GM10266 (cell line): ENCODE measurements at regions not wholly inside any gene's neighbourhood (a gene's known extent, or its start where the extent isn't known, plus 50 kb on each side); places are given as distances from the start of the nearest gene placed in this dataset.

ENCODE experiments used
- DNase-seq: peaks from one replicate; pipeline ENCODE4 v3.0.0; 2012; ENCODE audit errors: extremely low spot score
- TF ChIP-seq, protein P1 (sequence below): IDR thresholded peaks from 2 replicates; pipeline ENCODE4 v1.5.1; 2012; ENCODE audit warnings: mild to moderate bottlenecking, low read depth; ENCODE audit not compliant: control insufficient read depth, insufficient read depth; ENCODE audit errors: missing control alignments

DNA sequence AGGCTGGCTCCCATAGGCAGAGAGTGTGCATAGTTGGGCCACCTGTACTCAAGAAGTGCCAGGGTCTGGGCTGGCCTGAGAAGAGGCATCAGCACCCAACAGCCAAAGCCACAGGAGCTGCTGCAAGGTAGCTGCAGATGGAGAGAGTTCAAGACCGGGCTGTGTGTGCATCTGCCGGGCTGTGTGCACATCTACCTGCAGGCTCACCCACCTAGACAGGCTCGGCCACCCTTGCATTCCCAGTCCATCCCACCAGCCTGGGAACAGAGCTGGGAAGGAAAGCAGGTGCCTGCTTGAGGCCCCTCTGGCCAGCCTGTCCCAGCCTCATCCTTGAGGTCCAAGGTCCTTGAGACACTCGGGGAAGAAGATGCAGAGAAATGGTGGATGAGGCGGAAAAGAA is 194.4 kb upstream of the AJAP1 start:
- TF ChIP-seq, protein P1, sequence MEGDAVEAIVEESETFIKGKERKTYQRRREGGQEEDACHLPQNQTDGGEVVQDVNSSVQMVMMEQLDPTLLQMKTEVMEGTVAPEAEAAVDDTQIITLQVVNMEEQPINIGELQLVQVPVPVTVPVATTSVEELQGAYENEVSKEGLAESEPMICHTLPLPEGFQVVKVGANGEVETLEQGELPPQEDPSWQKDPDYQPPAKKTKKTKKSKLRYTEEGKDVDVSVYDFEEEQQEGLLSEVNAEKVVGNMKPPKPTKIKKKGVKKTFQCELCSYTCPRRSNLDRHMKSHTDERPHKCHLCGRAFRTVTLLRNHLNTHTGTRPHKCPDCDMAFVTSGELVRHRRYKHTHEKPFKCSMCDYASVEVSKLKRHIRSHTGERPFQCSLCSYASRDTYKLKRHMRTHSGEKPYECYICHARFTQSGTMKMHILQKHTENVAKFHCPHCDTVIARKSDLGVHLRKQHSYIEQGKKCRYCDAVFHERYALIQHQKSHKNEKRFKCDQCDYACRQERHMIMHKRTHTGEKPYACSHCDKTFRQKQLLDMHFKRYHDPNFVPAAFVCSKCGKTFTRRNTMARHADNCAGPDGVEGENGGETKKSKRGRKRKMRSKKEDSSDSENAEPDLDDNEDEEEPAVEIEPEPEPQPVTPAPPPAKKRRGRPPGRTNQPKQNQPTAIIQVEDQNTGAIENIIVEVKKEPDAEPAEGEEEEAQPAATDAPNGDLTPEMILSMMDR, result no peak
- DNase-seq, result no peak

DNA sequence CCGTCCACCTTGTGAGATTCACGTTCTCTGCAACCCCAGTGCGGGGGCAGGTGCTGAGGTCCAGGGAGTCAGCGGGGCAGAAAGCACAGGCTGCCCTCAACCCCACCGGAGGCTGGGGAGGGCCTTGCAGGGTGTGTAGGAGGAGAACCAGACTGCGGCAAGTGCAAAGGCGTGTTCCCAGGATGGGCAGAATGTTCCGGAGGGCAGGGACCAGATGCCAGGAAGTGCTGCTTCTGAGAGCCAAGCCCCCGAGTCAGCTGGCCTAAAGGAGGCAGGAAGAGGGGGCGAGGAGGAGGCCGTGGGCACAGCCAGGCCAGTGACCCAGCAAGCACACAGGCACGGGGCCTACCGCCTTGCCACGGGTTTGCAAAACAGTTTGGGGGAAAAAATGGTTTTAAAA is 193.8 kb upstream of the AJAP1 start:
- TF ChIP-seq, protein P1, result no peak
- no peak for DNase-seq

DNA sequence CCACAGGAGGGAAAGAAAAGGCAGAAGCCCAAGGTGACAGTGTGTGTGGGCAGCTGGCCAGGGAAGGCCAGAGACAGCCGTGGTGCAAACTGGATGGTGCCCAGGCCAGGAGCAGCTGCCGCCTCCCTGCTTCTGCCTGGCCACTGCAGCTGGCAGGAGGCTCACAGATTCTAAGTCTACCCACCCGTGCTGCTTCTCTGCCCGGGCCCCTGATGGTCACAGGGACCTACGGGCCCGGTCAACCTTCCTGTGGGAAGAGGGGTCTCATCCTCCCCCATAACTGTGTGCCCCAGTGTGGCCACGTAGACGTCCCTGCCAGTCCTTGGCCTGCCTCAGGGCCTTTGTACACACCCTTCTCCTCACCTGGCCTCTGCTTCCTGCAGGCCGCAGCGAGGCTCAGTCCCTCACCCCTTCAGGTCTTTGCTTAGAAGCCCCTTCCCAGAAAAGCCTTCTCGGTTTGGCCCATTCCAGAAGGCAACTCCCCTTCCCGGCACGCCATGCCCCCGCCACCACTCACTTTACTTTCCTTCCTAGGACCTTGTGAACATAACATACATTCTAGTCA is 192.6 kb upstream of the AJAP1 start:
- TF ChIP-seq, protein P1, result no peak

DNA sequence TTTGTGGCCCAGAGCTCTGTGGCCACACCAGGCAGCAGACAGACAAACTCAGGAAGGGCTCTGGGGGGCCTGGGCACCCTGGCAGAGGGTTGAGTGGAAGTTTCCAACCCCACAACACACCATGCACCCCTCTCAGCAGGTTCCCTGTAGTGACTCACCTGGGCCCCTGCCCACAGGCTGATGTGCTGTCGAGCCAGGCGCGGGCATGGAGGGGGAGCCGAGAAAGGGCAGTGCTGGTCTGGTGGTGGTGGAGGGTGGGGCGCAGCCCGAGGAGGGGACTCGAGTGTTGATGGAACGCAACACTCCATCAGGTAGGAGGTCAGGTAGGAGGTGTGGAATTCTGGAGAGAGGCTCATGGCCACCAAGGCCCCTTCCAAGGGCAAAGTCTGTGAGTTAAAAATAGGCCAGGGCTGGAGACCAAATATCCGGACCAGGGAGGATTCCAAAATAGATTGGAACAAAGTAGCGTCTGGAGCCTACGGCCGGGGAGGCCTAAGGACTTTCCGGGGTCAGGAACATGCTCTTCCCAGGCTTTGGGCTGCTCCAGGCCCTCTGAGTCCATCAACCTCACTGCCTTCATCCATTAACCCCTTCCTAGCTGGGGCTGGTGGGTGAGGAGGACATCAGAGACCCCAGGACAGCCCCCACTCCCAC is 191.5 kb upstream of the AJAP1 start:
- DNase-seq, result no peak
- TF ChIP-seq, protein P1, result no peak

More for the DNA sequence above, 192.6 kb upstream of the AJAP1 start:
- DNase-seq, result no peak

DNA sequence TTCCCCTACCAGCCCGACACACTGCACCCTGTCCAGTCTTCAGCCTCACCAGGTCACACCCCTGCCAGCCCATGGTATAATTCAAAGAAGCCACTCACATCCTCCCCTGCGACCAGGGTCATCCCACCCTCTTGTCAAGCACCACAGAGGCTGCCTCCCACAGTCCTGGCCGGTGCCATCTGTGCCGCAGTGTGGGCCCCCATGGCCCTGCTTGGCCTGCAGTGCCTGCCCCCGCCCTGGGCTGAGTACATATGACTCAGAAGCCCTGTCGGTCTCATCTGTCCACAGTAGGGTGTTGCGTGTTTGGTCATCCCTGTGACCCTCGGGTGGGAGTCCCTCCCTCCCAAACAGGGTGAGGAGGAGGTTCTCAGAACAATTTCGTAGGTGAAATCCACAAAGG is 190.8 kb upstream of the AJAP1 start:
- TF ChIP-seq, protein P1, result no peak
- DNase-seq, result no peak

DNA sequence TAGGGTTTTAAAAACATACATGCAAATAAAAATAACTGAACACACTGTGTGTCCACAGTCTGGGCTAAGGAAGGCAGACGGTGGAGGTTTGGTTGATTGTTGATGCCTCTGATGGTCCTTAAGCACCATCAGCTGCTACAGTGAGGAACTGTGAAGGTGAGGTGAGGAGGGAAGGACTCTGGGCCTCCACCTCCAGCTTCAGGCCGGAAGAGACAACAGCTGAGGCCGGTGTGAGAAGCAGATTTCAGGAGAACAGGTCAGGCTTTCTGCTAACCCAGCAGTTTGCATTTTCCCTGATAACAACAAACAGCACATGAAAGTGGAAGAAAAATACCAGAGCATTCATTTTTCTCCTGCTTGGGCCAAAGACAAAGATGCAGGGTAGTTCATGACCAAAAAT is 189.9 kb upstream of the AJAP1 start:
- TF ChIP-seq, protein P1, result no peak
- no peak for DNase-seq

DNA sequence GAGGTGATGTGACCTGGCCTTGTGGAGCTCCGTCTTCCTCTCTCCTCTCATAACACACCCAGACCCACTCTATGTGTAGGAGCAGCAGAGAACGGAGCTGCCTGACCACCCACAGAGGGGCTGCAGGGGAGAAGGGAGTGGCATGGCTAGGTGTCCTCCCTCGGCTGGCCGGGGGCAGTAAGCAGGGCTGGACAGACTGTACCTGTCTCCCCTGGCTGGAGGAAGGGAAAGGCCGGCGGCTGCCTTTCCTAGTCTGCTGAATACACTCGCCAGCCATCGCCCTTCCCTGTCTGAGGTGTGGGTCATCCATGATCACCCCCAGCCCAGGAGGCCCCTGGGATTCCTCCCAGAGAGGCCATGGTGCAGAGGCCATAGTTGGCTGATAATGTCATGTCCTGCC is 187.2 kb upstream of the AJAP1 start:
- DNase-seq, result no peak
- TF ChIP-seq, protein P1, result no peak
